Stimulated activated naive B cell treated with anti-CD40 and anti-IgM and Interleukin-4, amounts not matched to agents 10 μg/mL and 1 μg/mL and 100 μg/mL, for 72 hours (primary cell): ENCODE measurements at regions not wholly inside any gene's neighbourhood (a gene's known extent, or its start where the extent isn't known, plus 50 kb on each side); places are given as distances from the start of the nearest gene placed in this dataset.

Experiments used
- ATAC-seq, 2 donors: fragments of 150-1000 bp; cut with Tn5 transposase; replicated peaks; 2 replicates each; pipeline ENCODE4 v1.10.0; 2021; ENCODE audit warnings: moderate library complexity in 1 of 2
- DNase-seq: peaks from one replicate; pipeline ENCODE4 v3.0.0; 2021
- H3K27ac Mint-ChIP-seq: one replicate; pipeline ENCODE4 v1.8.0; 2022; ENCODE audit warnings: mild to moderate bottlenecking, mixed read lengths
- H3K27me3 Mint-ChIP-seq, 2 donors: one replicate each; pipeline ENCODE4 v1.8.0; 2022; ENCODE audit warnings: mixed read lengths in 2 of 2
- H3K36me3 Mint-ChIP-seq, 2 donors: one replicate each; pipeline ENCODE4 v1.8.0; 2022; ENCODE audit warnings: mixed read lengths in 2 of 2, mild to moderate bottlenecking in 1 of 2
- H3K4me1 Mint-ChIP-seq, 2 donors: one replicate each; pipeline ENCODE4 v1.8.0; 2022; ENCODE audit warnings: mixed read lengths in 2 of 2, mild to moderate bottlenecking in 1 of 2
- H3K4me3 Mint-ChIP-seq, 2 donors: one replicate each; pipeline ENCODE4 v1.8.0; 2022; ENCODE audit warnings: mild to moderate bottlenecking in 2 of 2, mixed read lengths in 2 of 2, moderate library complexity in 1 of 2
- H3K9me3 Mint-ChIP-seq, 2 donors: one replicate each; pipeline ENCODE4 v1.8.0; 2022; ENCODE audit warnings: mixed read lengths in 2 of 2, mild to moderate bottlenecking in 1 of 2

- H3K27me3 Mint-ChIP-seq = no peaks in the 10 kb centered on the region
- H3K9me3 Mint-ChIP-seq = no peaks in the 10 kb centered on the region
- DNase-seq (peak; percentile 68), ATAC-seq (peak; percentile 64 to 66)
- H3K36me3 Mint-ChIP-seq = no peaks in the 10 kb centered on the region
- peak overlapping the region in 1 of 2 donors; percentile 40 for H3K4me3 Mint-ChIP-seq
- H3K27ac Mint-ChIP-seq = peak overlapping the region; percentile 97
- H3K4me1 Mint-ChIP-seq = peaks cover 72 to 91% of the 10 kb centered on the region in 2 donors
Measured at GRCh38 chr15:31262901-31263671, 63.5 kb upstream of the KLF13 start.

GRCh38 chr15:31263751-31264558 is 62.7 kb upstream of the KLF13 start:
- Mint-ChIP-seq H3K4me3 (peak overlapping the region; percentile 46 to 56), H3K27ac (peak overlapping the region; percentile 97), H3K36me3 (no peaks in the 10 kb centered on the region), H3K4me1 (peaks cover 75 to 95% of the 10 kb centered on the region in 2 donors), H3K9me3 (no peaks in the 10 kb centered on the region), H3K27me3 (no peaks in the 10 kb centered on the region)
- DNase-seq (peak; percentile 83), ATAC-seq (peak; percentile 55 to 56)

- peak overlapping the region; percentile 97 for H3K27ac Mint-ChIP-seq
- H3K4me1 Mint-ChIP-seq = peaks cover 70 to 95% of the 10 kb centered on the region in 2 donors
- peak overlapping the region; percentile 46 to 56 for H3K4me3 Mint-ChIP-seq
- no peaks in the 10 kb centered on the region for H3K9me3 Mint-ChIP-seq
- no peaks in the 10 kb centered on the region for H3K36me3 Mint-ChIP-seq
- H3K27me3 Mint-ChIP-seq = no peaks in the 10 kb centered on the region
- DNase-seq (no peak), ATAC-seq (no peak)
Measured at GRCh38 chr15:31264559-31265089, 62.0 kb upstream of the KLF13 start.

GRCh38 chr15:31265090-31265870 is 61.4 kb upstream of the KLF13 start:
- ATAC-seq (peak; percentile 0 to 2), DNase-seq (no peak)
- Mint-ChIP-seq H3K27me3 (no peaks in the 10 kb centered on the region), H3K27ac (peak overlapping the region; percentile 90), H3K4me3 (peak overlapping the region; percentile 8 to 62), H3K4me1 (peaks cover 75 to 98% of the 10 kb centered on the region in 2 donors), H3K9me3 (no peaks in the 10 kb centered on the region), H3K36me3 (no peaks in the 10 kb centered on the region)

GRCh38 chr15:31265871-31266711 is 60.5 kb upstream of the KLF13 start:
- no peaks in the 10 kb centered on the region for H3K27me3 Mint-ChIP-seq
- H3K9me3 Mint-ChIP-seq = no peaks in the 10 kb centered on the region
- DNase-seq (peak; percentile 78), ATAC-seq (peak; percentile 62 to 73)
- peak overlapping the region; percentile 64 to 73 for H3K4me3 Mint-ChIP-seq
- peaks cover 76 to 98% of the 10 kb centered on the region in 2 donors for H3K4me1 Mint-ChIP-seq
- peak overlapping the region; percentile 90 for H3K27ac Mint-ChIP-seq
- H3K36me3 Mint-ChIP-seq = no peaks in the 10 kb centered on the region

GRCh38 chr15:31266712-31267111 is 59.9 kb upstream of the KLF13 start:
- Mint-ChIP-seq H3K27ac (peak overlapping the region; percentile 90), H3K36me3 (no peaks in the 10 kb centered on the region), H3K4me1 (peaks cover 70 to 98% of the 10 kb centered on the region in 2 donors), H3K4me3 (peak overlapping the region; percentile 47 to 64), H3K9me3 (no peaks in the 10 kb centered on the region), H3K27me3 (no peaks in the 10 kb centered on the region)
- peak; percentile 10 to 17 for ATAC-seq
- no peak for DNase-seq

GRCh38 chr15:31267161-31268107 is 59.2 kb upstream of the KLF13 start:
- H3K27ac Mint-ChIP-seq = peak overlapping the region; percentile 42

GRCh38 chr15:31268108-31268501 is 58.5 kb upstream of the KLF13 start:
- Mint-ChIP-seq H3K9me3 (no peaks in the 10 kb centered on the region), H3K4me1 (peaks cover 61 to 98% of the 10 kb centered on the region in 2 donors), H3K27ac (peak overlapping the region; percentile 42), H3K36me3 (no peaks in the 10 kb centered on the region), H3K4me3 (peak overlapping the region in 1 of 2 donors; percentile 11), H3K27me3 (no peaks in the 10 kb centered on the region)
- ATAC-seq (no peak), DNase-seq (no peak)

More at GRCh38 chr15:31267161-31268107, 59.2 kb upstream of the KLF13 start:
- no peaks in the 10 kb centered on the region for H3K9me3 Mint-ChIP-seq
- H3K27me3 Mint-ChIP-seq = no peaks in the 10 kb centered on the region
- peaks cover 64 to 98% of the 10 kb centered on the region in 2 donors for H3K4me1 Mint-ChIP-seq
- peak overlapping the region in 1 of 2 donors; percentile 11 for H3K4me3 Mint-ChIP-seq
- ATAC-seq (no peak), DNase-seq (no peak)
- no peaks in the 10 kb centered on the region for H3K36me3 Mint-ChIP-seq

GRCh38 chr15:31268911-31269784 is 57.5 kb upstream of the KLF13 start:
- ATAC-seq (no peak), DNase-seq (no peak)
- no peak overlapping the region for H3K4me3 Mint-ChIP-seq
- no peaks in the 10 kb centered on the region for H3K9me3 Mint-ChIP-seq
- H3K4me1 Mint-ChIP-seq = peaks cover 59 to 98% of the 10 kb centered on the region in 2 donors
- no peaks in the 10 kb centered on the region for H3K27me3 Mint-ChIP-seq
- H3K36me3 Mint-ChIP-seq = no peaks in the 10 kb centered on the region
- H3K27ac Mint-ChIP-seq = no peak overlapping the region

GRCh38 chr15:31269816-31270575 is 56.6 kb upstream of the KLF13 start:
- Mint-ChIP-seq H3K36me3 (no peaks in the 10 kb centered on the region), H3K27ac (no peak overlapping the region), H3K4me1 (peaks cover 51 to 98% of the 10 kb centered on the region in 2 donors), H3K9me3 (no peaks in the 10 kb centered on the region), H3K4me3 (no peak overlapping the region), H3K27me3 (no peaks in the 10 kb centered on the region)
- ATAC-seq = no peak
- no peak for DNase-seq

GRCh38 chr15:31270767-31271166 is 55.9 kb upstream of the KLF13 start:
- H3K36me3 Mint-ChIP-seq = no peaks in the 10 kb centered on the region
- no peak overlapping the region for H3K4me3 Mint-ChIP-seq
- H3K27ac Mint-ChIP-seq = no peak overlapping the region
- ATAC-seq (no peak), DNase-seq (no peak)
- H3K27me3 Mint-ChIP-seq = no peaks in the 10 kb centered on the region
- H3K9me3 Mint-ChIP-seq = no peaks in the 10 kb centered on the region
- H3K4me1 Mint-ChIP-seq = peaks cover 46 to 95% of the 10 kb centered on the region in 2 donors
